Osteoblast (primary cell): ENCODE measurements at regions not wholly inside any gene's neighbourhood (a gene's known extent, or its start where the extent isn't known, plus 50 kb on each side); places are given as distances from the start of the nearest gene placed in this dataset.
A peak's percentile ranks its signal among the peaks of the same experiment; 100 is the strongest.

Experiments used
- DNase-seq: peaks from one replicate; pipeline ENCODE4 v3.0.0; 2011; ENCODE audit warnings: low spot score, mixed read lengths; ENCODE audit not compliant: insufficient read length; ENCODE audit errors: missing footprints
- H2AFZ ChIP-seq: 2 replicates; pipeline ENCODE4 v1.6.0; 2011; ENCODE audit warnings: mild to moderate bottlenecking, low read length
- H3K27ac ChIP-seq: 2 replicates; pipeline ENCODE4 v1.5.1; 2011; ENCODE audit warnings: mild to moderate bottlenecking, low read depth, low read length, moderate library complexity
- H3K27me3 ChIP-seq: 2 replicates; pipeline ENCODE4 v1.6.0; 2012; ENCODE audit warnings: mild to moderate bottlenecking, control low read depth, inconsistent platforms, low read length, moderate library complexity; ENCODE audit not compliant: insufficient read depth
- H3K36me3 ChIP-seq: 2 replicates; pipeline ENCODE4 v1.5.1; 2011; ENCODE audit warnings: mild to moderate bottlenecking, low read length, control low read depth, moderate library complexity; ENCODE audit not compliant: insufficient read depth
- H3K4me1 ChIP-seq: 2 replicates; pipeline ENCODE4 v1.5.1; 2011; ENCODE audit warnings: mild to moderate bottlenecking, low read length, control low read depth, moderate library complexity; ENCODE audit not compliant: insufficient read depth
- H3K4me2 ChIP-seq: 2 replicates; pipeline ENCODE4 v1.6.0; 2011; ENCODE audit warnings: mild to moderate bottlenecking, low read length; ENCODE audit not compliant: insufficient read depth
- H3K4me3 ChIP-seq: fragments of 200-600 bp; sonication (generic); 3 replicates; pipeline ENCODE4 v1.5.1; 2012; ENCODE audit warnings: mild to moderate bottlenecking, low read length, inconsistent platforms; ENCODE audit not compliant: insufficient read depth
- H3K79me2 ChIP-seq: 2 replicates; pipeline ENCODE4 v1.6.0; 2012; ENCODE audit warnings: mild to moderate bottlenecking, low read length, control low read depth, inconsistent platforms; ENCODE audit not compliant: insufficient read depth
- H3K9me3 ChIP-seq: 2 replicates; pipeline ENCODE4 v1.5.1; 2011; ENCODE audit warnings: low read depth, low read length, control low read depth
- H4K20me1 ChIP-seq: 2 replicates; pipeline ENCODE4 v1.6.0; 2012; ENCODE audit warnings: mild to moderate bottlenecking, low read length, control low read depth; ENCODE audit not compliant: insufficient read depth
- CTCF ChIP-seq: IDR thresholded peaks from 2 replicates; pipeline ENCODE4 v1.5.1; 2011; ENCODE audit warnings: mild to moderate bottlenecking, low read depth, low read length, moderate library complexity; ENCODE audit errors: extremely low read depth

- Histone ChIP-seq H3K9me3 (no peaks in the 10 kb centered on the region), H3K27ac (no peak overlapping the region), H3K4me2 (no peak overlapping the region), H3K4me3 (no peak overlapping the region), H2AFZ (no peak overlapping the region), H4K20me1 (no peaks in the 10 kb centered on the region), H3K4me1 (peaks cover 5% of the 10 kb centered on the region), H3K36me3 (no peaks in the 10 kb centered on the region), H3K27me3 (no peaks in the 10 kb centered on the region), H3K79me2 (no peaks in the 10 kb centered on the region)
- TF ChIP-seq CTCF = no peak
- no peak for DNase-seq
These were observed 248.0 kb upstream of the KCNIP4 start for GRCh38 chr4:22196551-22196950.

- no peak overlapping the region for H3K4me3 ChIP-seq
- H3K4me1 ChIP-seq = peaks cover 18% of the 10 kb centered on the region
- H3K27me3 ChIP-seq = no peaks in the 10 kb centered on the region
- no peaks in the 10 kb centered on the region for H3K79me2 ChIP-seq
- no peaks in the 10 kb centered on the region for H4K20me1 ChIP-seq
- H2AFZ ChIP-seq = no peak overlapping the region
- H3K4me2 ChIP-seq = no peak overlapping the region
- no peak for TF ChIP-seq CTCF
- H3K36me3 ChIP-seq = no peaks in the 10 kb centered on the region
- no peaks in the 10 kb centered on the region for H3K9me3 ChIP-seq
- DNase-seq = peak; percentile 21
- no peak overlapping the region for H3K27ac ChIP-seq
These were observed 243.5 kb upstream of the KCNIP4 start for GRCh38 chr4:22192084-22192511.

GRCh38 chr4:22191565-22191964 lies 243.0 kb upstream of the KCNIP4 start:
- Histone ChIP-seq H2AFZ (no peak overlapping the region), H3K4me1 (peaks cover 18% of the 10 kb centered on the region), H3K9me3 (no peaks in the 10 kb centered on the region), H3K27me3 (no peaks in the 10 kb centered on the region), H4K20me1 (no peaks in the 10 kb centered on the region), H3K36me3 (no peaks in the 10 kb centered on the region), H3K4me3 (no peak overlapping the region), H3K79me2 (no peaks in the 10 kb centered on the region), H3K27ac (no peak overlapping the region), H3K4me2 (no peak overlapping the region)
- DNase-seq = no peak
- TF ChIP-seq CTCF = no peak

- Histone ChIP-seq H3K36me3 (no peaks in the 10 kb centered on the region), H3K79me2 (no peaks in the 10 kb centered on the region), H3K27ac (no peak overlapping the region), H3K9me3 (no peaks in the 10 kb centered on the region), H3K4me2 (peak overlapping the region; percentile 11), H2AFZ (no peak overlapping the region), H4K20me1 (no peaks in the 10 kb centered on the region), H3K4me1 (peaks cover 18% of the 10 kb centered on the region), H3K27me3 (no peaks in the 10 kb centered on the region), H3K4me3 (no peak overlapping the region)
- peak; percentile 84 for DNase-seq
- no peak for TF ChIP-seq CTCF
These were observed 242.3 kb upstream of the KCNIP4 start for GRCh38 chr4:22190855-22191254.
